A549 (cell line): ENCODE measurements at regions not wholly inside any gene's neighbourhood (a gene's known extent, or its start where the extent isn't known, plus 50 kb on each side); places are given as distances from the start of the nearest gene placed in this dataset.

Experiments used
- CEBPB ChIP-seq, 2 experiments: fragments of >200 bp in 1 of 2; sonication (Bioruptor Twin) in 1 of 2; formaldehyde crosslinking in 1 of 2; IDR thresholded peaks; 2 replicates each; pipeline ENCODE4 v1.6.1; 2012 to 2016
- CTCF ChIP-seq: fragments of >200 bp; sonication (Bioruptor Twin); formaldehyde crosslinking; IDR thresholded peaks from 3 replicates; pipeline ENCODE4 v1.5.1; 2016
- EHF ChIP-seq: fragments of 250-450 bp; sonication (Bioruptor Pico); IDR thresholded peaks from 2 replicates; pipeline ENCODE4 v1.5.0; 2020; ENCODE audit warnings: mild to moderate bottlenecking
- EP300 ChIP-seq, 2 experiments: fragments of >200 bp; sonication (Bioruptor Twin); formaldehyde crosslinking; IDR thresholded peaks; 2 replicates in 1 of 2; 3 replicates in 1 of 2; pipeline ENCODE4 v1.6.1; 2016 to 2017
- HMGXB4 ChIP-seq: fragments of 250-450 bp; sonication (Bioruptor Pico); IDR thresholded peaks from 2 replicates; pipeline ENCODE4 v1.5.0; 2021; ENCODE audit warnings: mild to moderate bottlenecking, moderate library complexity, borderline replicate concordance
- PHF8 ChIP-seq: fragments of 200-600 bp; sonication (generic); IDR thresholded peaks from 2 replicates; pipeline ENCODE4 v1.6.1; 2016; ENCODE audit warnings: low read depth, mild to moderate bottlenecking, antibody characterized with exemption, moderate library complexity, borderline replicate concordance
- POLR2A ChIP-seq: IDR thresholded peaks from 2 replicates; pipeline ENCODE4 v1.6.1; 2012; ENCODE audit warnings: mild to moderate bottlenecking, low read length
- REST ChIP-seq: fragments of 200-600 bp; sonication (generic); IDR thresholded peaks from 2 replicates; pipeline ENCODE4 v1.6.1; 2016; ENCODE audit warnings: antibody characterized with exemption, mild to moderate bottlenecking, moderate library complexity
- TF ChIP-seq, protein P1 (sequence below): IDR thresholded peaks from 2 replicates; pipeline ENCODE4 v1.6.1; 2012

DNA sequence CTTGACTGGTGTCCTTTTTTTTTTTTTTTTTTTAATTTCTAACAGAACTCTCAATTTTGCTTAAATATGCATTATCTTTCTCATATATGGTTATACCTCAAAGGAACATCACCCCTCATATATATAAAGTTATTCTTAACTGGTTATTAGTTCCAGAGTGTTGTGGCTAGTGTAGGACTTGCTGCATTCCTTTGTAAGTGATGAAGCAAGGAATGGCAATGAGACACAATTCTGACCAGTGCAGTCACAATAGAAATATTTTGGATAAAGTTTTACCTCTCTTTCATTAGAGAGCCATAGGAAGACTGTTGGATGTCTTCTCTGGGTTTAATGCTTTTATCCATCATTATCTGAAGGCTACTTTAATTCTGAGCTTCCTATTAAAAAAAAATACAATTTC lies 75.5 kb upstream of the CBLB start:
- TF ChIP-seq CEBPB (IDR thresholded peaks at IDR 0.05) (no peak), HMGXB4 (CRISPR knock-in tag) (no peak), REST (no peak), CTCF (no peak), PHF8 (no peak), EP300 (IDR thresholded peaks at IDR 0.05) (no peak), POLR2A (no peak), EHF (CRISPR knock-in tag) (no peak)
- TF ChIP-seq, protein P1, sequence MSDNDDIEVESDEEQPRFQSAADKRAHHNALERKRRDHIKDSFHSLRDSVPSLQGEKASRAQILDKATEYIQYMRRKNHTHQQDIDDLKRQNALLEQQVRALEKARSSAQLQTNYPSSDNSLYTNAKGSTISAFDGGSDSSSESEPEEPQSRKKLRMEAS, result no peak
